GM19035 (cell line): ENCODE measurements at regions not wholly inside any gene's neighbourhood (a gene's known extent, or its start where the extent isn't known, plus 50 kb on each side); places are given as distances from the start of the nearest gene placed in this dataset.
"Not testable (repeated sequence)": the region's sequence is repeated elsewhere in the genome, so short reads cannot be mapped to it uniquely, and the experiment has no call there.

Source experiments
- ATAC-seq: cut with Tn5 transposase; IDR thresholded peaks from one replicate; pipeline ENCODE4 v1.9.1; 2021; ENCODE audit not compliant: unreplicated experiment

- ATAC-seq: no peak
Observed at GRCh38 chr13:32828711-32829110, 187.5 kb upstream of the KL start.

DNA sequence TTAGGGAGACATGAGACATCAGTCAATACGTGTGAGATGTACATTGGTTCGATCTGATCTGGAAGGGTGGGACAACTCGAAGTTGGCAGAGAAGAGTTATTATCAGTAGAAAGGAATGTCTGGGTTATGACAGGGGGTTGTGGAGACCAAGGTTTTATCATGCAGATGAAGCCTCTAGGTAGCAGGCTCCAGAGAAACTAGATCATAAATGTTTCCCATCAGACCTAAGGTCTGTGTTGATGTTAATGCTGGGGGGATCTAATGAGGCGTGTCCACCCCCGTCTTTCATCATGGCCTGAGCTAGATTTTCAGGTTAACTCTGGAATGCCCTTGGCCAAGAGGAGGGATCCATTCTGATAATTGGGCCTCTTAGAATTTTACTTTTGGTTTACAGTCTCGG is 187.0 kb upstream of the KL start:
- no peak for ATAC-seq

DNA sequence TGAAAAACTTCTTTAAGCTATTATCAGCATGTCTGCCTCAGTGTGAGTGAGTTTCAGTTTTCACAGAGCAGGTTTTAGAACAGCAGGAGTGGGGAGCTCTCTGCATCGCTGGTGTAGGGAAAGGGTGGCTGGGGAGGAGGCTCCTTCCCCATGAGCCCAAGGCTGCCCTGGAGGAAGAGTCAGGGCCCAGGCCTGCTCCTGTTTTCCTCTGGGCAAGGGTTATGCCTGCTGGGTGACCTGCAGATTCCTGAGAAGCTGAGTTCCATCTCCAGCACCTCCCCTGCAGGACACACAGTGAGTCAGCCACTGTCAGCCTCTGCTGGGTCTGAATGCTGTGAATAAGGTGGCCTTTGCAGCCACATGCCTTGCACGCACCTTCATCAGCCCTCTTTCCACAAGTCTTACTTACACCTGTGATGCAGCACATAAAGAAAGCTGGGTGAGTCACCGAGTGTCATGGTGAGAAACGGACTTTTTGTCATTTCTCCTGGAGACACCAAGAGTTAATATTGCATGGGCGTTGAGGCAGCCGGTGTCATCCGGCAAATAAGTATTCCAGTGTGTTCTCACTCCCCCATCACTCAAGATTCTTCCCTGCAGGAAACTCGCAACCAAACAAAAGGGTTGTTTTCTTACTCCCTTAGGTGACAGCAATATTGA is 186.4 kb upstream of the KL start:
- ATAC-seq: no peak

GRCh38 chr13:32830336-32831031 is 185.7 kb upstream of the KL start:
- ATAC-seq: no peak

DNA sequence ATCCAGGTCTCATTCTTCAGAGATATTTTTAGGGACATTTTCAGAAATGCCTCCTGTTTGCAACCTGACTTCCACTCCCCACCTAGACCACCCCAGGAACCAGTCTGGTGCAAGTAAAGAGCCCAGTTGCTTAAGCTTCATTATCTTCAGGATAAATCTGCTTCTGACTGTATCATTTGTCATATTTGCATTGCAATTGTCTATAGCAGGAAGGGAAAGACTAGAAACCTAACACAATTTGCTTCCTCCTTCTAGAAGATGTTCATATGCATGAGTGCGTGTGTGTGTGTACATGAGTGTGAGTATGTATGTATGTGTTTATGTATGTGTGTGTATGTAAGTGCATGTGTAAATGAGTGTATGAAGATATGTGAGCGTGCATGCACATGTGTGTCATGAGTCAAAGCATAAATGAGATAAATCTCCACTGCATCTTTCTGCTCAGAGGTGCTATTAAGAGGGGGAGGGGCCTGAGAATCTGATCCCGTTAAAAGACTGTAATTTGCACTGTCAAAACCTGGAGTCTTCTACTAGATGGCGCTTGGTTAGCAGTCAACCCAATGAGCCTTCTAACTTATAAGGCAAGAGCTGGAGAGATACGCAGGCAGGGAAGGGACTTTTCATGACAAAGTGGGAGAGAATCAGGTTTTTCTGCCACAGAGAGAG is 178.8 kb upstream of the KL start:
- ATAC-seq: no peak

GRCh38 chr13:32837973-32838927 is 178.0 kb upstream of the KL start:
- ATAC-seq: no peak

GRCh38 chr13:32838945-32839344 is 177.3 kb upstream of the KL start:
- ATAC-seq: peak; percentile 54

DNA sequence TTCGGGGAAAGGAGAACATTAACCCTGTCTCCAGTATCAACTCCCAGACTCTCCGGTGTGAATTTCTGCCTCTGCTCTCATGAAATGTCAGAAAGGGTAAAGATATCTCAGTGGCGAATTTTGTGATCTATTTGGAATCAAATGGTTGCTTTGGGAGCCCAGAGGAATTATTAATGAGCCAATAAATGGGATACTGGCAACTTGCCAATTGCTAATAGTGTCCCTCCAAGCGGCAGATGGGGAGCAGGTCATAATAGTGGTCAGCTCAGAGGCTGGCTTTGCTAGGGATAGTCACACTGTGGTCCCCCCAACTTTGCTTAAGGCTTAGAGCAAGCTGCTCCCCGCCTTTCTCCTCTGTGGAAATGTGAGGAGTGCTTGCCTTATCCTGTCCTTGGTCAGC is 176.1 kb upstream of the KL start:
- ATAC-seq: no peak

GRCh38 chr13:32840989-32841713 is 175.1 kb upstream of the KL start:
- ATAC-seq: peak; percentile 48

- ATAC-seq: no peak
Observed at GRCh38 chr13:32845952-32846950, 170.0 kb upstream of the KL start.

GRCh38 chr13:32847976-32848375 is 168.2 kb upstream of the KL start:
- not testable (repeated sequence) for ATAC-seq

DNA sequence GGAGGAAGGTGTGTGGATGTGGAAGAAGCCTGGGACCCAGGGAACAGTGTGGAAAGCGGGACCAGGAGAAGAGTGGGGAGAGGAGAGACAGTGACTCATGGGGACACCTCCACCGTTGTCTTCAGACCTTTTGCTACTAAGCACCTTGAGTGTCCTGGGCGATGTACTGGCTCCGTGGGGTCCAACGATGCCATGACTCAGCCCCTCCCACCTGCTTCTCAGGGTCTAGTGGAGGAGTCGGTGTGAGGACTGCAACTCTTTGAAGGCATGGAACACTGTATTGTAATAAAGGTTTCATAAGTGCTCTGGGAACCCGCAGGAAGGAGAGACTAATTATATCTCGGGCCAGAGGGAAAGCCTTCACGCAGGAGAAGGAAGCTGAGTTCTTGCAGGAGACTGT is 166.9 kb upstream of the KL start:
- ATAC-seq: no peak

GRCh38 chr13:32850316-32851052 is 165.7 kb upstream of the KL start:
- ATAC-seq: no peak

- ATAC-seq: no peak
Observed at GRCh38 chr13:32851083-32852069, 164.8 kb upstream of the KL start.

DNA sequence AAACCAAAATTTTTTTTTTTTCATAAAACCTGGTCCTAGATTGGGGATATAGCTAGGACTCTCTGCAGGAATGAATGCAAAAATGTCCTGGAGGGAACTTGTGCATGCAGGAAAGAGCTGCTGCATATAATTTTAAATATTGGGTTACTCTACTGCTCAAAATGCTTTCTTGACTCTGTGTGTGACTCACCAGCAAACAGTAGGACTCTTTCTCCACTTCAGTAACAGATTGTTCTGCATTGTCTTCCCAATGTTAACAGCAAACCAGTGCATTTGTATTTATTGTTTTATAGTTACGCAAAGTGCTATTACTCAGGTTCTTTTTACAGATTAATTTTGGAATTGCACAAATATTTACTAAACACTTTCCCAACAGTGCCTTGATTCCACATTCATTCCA is 163.7 kb upstream of the KL start:
- no peak for ATAC-seq

GRCh38 chr13:32857077-32857476 is 159.1 kb upstream of the KL start:
- ATAC-seq: no peak

- no peak for ATAC-seq
Observed at GRCh38 chr13:32857689-32858088, 158.5 kb upstream of the KL start.
